Common myeloid progenitor, CD34-positive (primary cell): ENCODE measurements at regions not wholly inside any gene's neighbourhood (a gene's known extent, or its start where the extent isn't known, plus 50 kb on each side); places are given as distances from the start of the nearest gene placed in this dataset.
"Not testable (repeated sequence)": the region's sequence is repeated elsewhere in the genome, so short reads cannot be mapped to it uniquely, and the experiment has no call there.

Experiments
- CTCF ChIA-PET: fragments of 350-600 bp; sonication (Branson Sonifier 250); formaldehyde crosslinking; loops from one replicate; lab custom pipeline; 2021; ENCODE audit warnings: antibody characterized with exemption; lab: Charles Lee
- POLR2A ChIA-PET: fragments of 350-600 bp; sonication (Branson Sonifier 250); formaldehyde crosslinking; loops from one replicate; lab custom pipeline; 2021; ENCODE audit warnings: antibody characterized with exemption; lab: Charles Lee
- DNase-seq, 3 donors: peaks; one replicate each; pipeline versions ENCODE4 v3.0.0 to v3.0.0-alpha.2; 2013
- H3K27ac ChIP-seq, 2 experiments: 1 replicate in 1 of 2; 2 replicates in 1 of 2; pipeline ENCODE4 v1.7.0; 2013; ENCODE audit warnings: inconsistent platforms in 2 of 2, low read length in 2 of 2, mild to moderate bottlenecking in 2 of 2, low read depth in 1 of 2, moderate library complexity in 1 of 2; ENCODE audit not compliant: severe bottlenecking in 2 of 2, insufficient read depth in 1 of 2, poor library complexity in 1 of 2
- H3K27me3 ChIP-seq, 5 experiments: replicated peaks in 2 of 5; 1 replicate in 3 of 5; 2 replicates in 2 of 5; pipeline versions ENCODE4 v1.6.1 to v1.7.0; 2013; ENCODE audit warnings: low read length in 4 of 5, mild to moderate bottlenecking in 2 of 5, moderate library complexity in 2 of 5, inconsistent platforms in 1 of 5; ENCODE audit not compliant: insufficient read depth in 5 of 5, control insufficient read depth in 4 of 5
- H3K36me3 ChIP-seq, 4 experiments: 1 replicate in 2 of 4; 2 replicates in 2 of 4; pipeline versions ENCODE4 v1.6.1 to v1.7.0; 2013; ENCODE audit warnings: low read length in 3 of 4, control low read depth in 1 of 4, mild to moderate bottlenecking in 1 of 4; ENCODE audit not compliant: control insufficient read depth in 4 of 4, insufficient read depth in 4 of 4
- H3K4me1 ChIP-seq, 4 experiments: 1 replicate in 3 of 4; 2 replicates in 1 of 4; pipeline versions ENCODE4 v1.6.1 to v1.7.1; 2013; ENCODE audit warnings: low read length in 3 of 4, mild to moderate bottlenecking in 3 of 4, control low read depth in 1 of 4, inconsistent platforms in 1 of 4, moderate library complexity in 1 of 4; ENCODE audit not compliant: control insufficient read depth in 4 of 4, insufficient read depth in 4 of 4; ENCODE audit errors: control extremely low read depth in 1 of 4
- H3K4me3 ChIP-seq, 7 experiments: 1 replicate in 4 of 7; 2 replicates in 3 of 7; pipeline versions ENCODE4 v1.5.1 to v1.7.0; 2013; ENCODE audit warnings: mild to moderate bottlenecking in 7 of 7, low read length in 6 of 7, moderate library complexity in 6 of 7, inconsistent platforms in 2 of 7, low read depth in 2 of 7, control low read depth in 1 of 7; ENCODE audit not compliant: insufficient read depth in 4 of 7, control insufficient read depth in 1 of 7; ENCODE audit errors: extremely low read depth in 1 of 7
- H3K9me3 ChIP-seq, 5 experiments: 1 replicate in 4 of 5; 2 replicates in 1 of 5; pipeline versions ENCODE4 v1.6.1 to v1.7.1; 2013; ENCODE audit warnings: low read length in 4 of 5, mild to moderate bottlenecking in 2 of 5, inconsistent platforms in 1 of 5, low read depth in 1 of 5, moderate library complexity in 1 of 5; ENCODE audit not compliant: control insufficient read depth in 4 of 5, insufficient read depth in 2 of 5; ENCODE audit errors: control extremely low read depth in 1 of 5
- WGBS: methylation state at CpG from one replicate; pipeline ENCODE4 v1.1.5; 2013; ENCODE audit not compliant: insufficient coverage; 5-methylcytosine and 5-hydroxymethylcytosine counted together

- DNase-seq, H3K27ac ChIP-seq, H3K4me3 ChIP-seq, H3K27me3 ChIP-seq, CTCF ChIA-PET, POLR2A ChIA-PET, H3K36me3 ChIP-seq, H3K4me1 ChIP-seq, H3K9me3 ChIP-seq: not testable (repeated sequence)
- no CpG with 5 or more reads among the region's 10 CpGs for WGBS
Observed at GRCh38 chr2:110320834-110321563, 108.7 kb upstream of the MTLN start.

- CTCF ChIA-PET, H3K9me3 ChIP-seq, H3K4me3 ChIP-seq, H3K27me3 ChIP-seq, H3K27ac ChIP-seq, H3K4me1 ChIP-seq, H3K36me3 ChIP-seq, DNase-seq, POLR2A ChIA-PET: not testable (repeated sequence)
- WGBS = no CpG with 5 or more reads among the region's 4 CpGs
Observed at GRCh38 chr2:110318898-110319297, 106.6 kb upstream of the MTLN start.

GRCh38 chr2:110317377-110317776 is 105.0 kb upstream of the MTLN start:
- CTCF ChIA-PET = not testable (repeated sequence)
- WGBS = no CpG with 5 or more reads among the region's 5 CpGs

GRCh38 chr2:110316051-110316865 is 103.9 kb upstream of the MTLN start:
- POLR2A ChIA-PET, DNase-seq, H3K36me3 ChIP-seq, H3K4me3 ChIP-seq, H3K9me3 ChIP-seq, CTCF ChIA-PET, H3K4me1 ChIP-seq, H3K27me3 ChIP-seq, H3K27ac ChIP-seq: not testable (repeated sequence)
- no CpG with 5 or more reads among the region's 10 CpGs for WGBS

More at GRCh38 chr2:110317377-110317776, 105.0 kb upstream of the MTLN start:
- DNase-seq, H3K4me1 ChIP-seq, H3K36me3 ChIP-seq, POLR2A ChIA-PET, H3K27me3 ChIP-seq, H3K9me3 ChIP-seq, H3K27ac ChIP-seq, H3K4me3 ChIP-seq: not testable (repeated sequence)

GRCh38 chr2:110315054-110315820 is 102.9 kb upstream of the MTLN start:
- CTCF ChIA-PET, DNase-seq, H3K27me3 ChIP-seq, POLR2A ChIA-PET, H3K27ac ChIP-seq, H3K9me3 ChIP-seq, H3K36me3 ChIP-seq, H3K4me1 ChIP-seq, H3K4me3 ChIP-seq: not testable (repeated sequence)
- WGBS = no CpG with 5 or more reads among the region's 9 CpGs

GRCh38 chr2:110314472-110314871 is 102.1 kb upstream of the MTLN start:
- POLR2A ChIA-PET, H3K4me1 ChIP-seq, DNase-seq, H3K27me3 ChIP-seq, H3K36me3 ChIP-seq, H3K4me3 ChIP-seq, H3K9me3 ChIP-seq, CTCF ChIA-PET, H3K27ac ChIP-seq: not testable (repeated sequence)
- no CpG with 5 or more reads among the region's 10 CpGs for WGBS

GRCh38 chr2:110313032-110313431 is 100.7 kb upstream of the MTLN start:
- H3K36me3 ChIP-seq, CTCF ChIA-PET, POLR2A ChIA-PET, DNase-seq, H3K4me1 ChIP-seq, H3K27me3 ChIP-seq, H3K27ac ChIP-seq, H3K9me3 ChIP-seq, H3K4me3 ChIP-seq: not testable (repeated sequence)
